ENCODE measurements at regions not wholly inside any gene's neighbourhood (a gene's known extent, or its start where the extent isn't known, plus 50 kb on each side); places are given as distances from the start of the nearest gene placed in this dataset.

DNA sequence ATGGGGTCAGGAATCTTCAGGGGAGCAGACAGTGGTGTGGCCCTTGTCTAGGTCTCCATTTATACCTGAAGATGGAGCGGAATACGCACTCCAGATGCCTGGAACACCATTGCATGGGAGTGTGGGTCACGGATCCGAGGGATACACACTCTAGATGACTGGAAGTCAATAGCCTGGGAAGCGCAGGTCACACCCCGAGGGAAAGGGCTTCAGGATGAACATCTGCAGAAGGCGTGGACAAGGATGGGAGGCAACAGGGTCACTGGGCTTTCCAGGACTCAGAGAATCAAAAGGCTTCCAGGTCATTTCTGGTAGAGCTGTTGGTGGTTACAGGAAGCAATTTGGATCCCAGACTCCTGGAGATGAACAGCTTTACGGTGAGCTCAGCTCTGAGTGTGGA, 382.2 kb upstream of the KLF6 start:
- peaks cover 3% of the 10 kb centered on the region for H3K4me1 Mint-ChIP-seq (ENCODE audit: low read depth)
- peaks cover 5% of the 10 kb centered on the region for H3K36me3 Mint-ChIP-seq (ENCODE audit: low read depth)
- H3K27ac Mint-ChIP-seq (ENCODE audit: unreplicated experiment) = no peak overlapping the region

DNA sequence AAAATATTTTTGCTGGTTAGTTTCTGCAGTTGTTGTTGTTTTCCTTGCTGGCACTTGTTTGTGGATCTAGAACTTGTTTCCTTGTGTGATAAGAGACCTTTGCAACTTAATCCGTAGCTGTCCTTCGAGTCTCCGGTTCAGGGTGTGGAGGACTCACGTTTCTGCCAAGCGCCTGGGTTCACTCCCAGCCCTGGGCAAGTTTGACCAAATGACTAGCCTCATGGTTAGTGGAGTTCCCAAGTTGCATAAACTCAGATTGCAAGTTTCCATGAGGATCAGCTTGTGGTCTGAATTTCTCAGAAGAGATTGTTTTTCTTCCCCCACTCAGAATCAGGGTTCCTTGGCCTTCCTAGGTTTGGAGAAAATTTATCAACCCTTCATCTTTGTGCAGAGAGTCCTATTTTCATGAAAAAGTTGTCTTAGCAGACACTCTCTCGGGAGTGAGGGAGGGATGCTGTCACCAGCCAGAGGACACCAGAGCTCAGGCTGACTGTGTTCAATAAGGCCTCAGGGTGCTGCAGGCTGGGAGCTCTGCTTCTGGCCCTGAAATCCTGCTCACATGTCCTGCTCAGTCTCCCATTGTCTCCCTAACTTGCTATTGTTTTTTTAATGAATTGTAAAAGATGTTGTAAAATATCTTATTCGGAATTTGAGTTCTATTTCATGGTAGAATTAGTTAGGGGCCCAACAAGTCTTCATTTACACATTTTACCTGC, 377.7 kb upstream of the KLF6 start:
- Mint-ChIP-seq H3K4me3 (ENCODE audit: unreplicated experiment) (no peak overlapping the region), H3K27ac (ENCODE audit: unreplicated experiment) (no peak overlapping the region), H3K36me3 (ENCODE audit: low read depth) (no peaks in the 10 kb centered on the region), H3K27me3 (ENCODE audit: low read depth) (no peaks in the 10 kb centered on the region), H3K4me1 (ENCODE audit: low read depth) (peaks cover 3% of the 10 kb centered on the region), H3K9me3 (ENCODE audit: low read depth) (no peaks in the 10 kb centered on the region)
- TF ChIP-seq, protein P1, sequence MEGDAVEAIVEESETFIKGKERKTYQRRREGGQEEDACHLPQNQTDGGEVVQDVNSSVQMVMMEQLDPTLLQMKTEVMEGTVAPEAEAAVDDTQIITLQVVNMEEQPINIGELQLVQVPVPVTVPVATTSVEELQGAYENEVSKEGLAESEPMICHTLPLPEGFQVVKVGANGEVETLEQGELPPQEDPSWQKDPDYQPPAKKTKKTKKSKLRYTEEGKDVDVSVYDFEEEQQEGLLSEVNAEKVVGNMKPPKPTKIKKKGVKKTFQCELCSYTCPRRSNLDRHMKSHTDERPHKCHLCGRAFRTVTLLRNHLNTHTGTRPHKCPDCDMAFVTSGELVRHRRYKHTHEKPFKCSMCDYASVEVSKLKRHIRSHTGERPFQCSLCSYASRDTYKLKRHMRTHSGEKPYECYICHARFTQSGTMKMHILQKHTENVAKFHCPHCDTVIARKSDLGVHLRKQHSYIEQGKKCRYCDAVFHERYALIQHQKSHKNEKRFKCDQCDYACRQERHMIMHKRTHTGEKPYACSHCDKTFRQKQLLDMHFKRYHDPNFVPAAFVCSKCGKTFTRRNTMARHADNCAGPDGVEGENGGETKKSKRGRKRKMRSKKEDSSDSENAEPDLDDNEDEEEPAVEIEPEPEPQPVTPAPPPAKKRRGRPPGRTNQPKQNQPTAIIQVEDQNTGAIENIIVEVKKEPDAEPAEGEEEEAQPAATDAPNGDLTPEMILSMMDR (IDR thresholded peaks at IDR 0.05) = no peak
- DNase-seq (ENCODE audit: low spot score) = no peak

More for the DNA sequence above, 382.2 kb upstream of the KLF6 start:
- TF ChIP-seq, protein P1 (IDR thresholded peaks at IDR 0.05) = no peak
- DNase-seq (ENCODE audit: low spot score) = no peak
- no peaks in the 10 kb centered on the region for H3K27me3 Mint-ChIP-seq (ENCODE audit: low read depth)
- peaks cover 4% of the 10 kb centered on the region for H3K9me3 Mint-ChIP-seq (ENCODE audit: low read depth)
- H3K4me3 Mint-ChIP-seq (ENCODE audit: unreplicated experiment) = no peak overlapping the region

DNA sequence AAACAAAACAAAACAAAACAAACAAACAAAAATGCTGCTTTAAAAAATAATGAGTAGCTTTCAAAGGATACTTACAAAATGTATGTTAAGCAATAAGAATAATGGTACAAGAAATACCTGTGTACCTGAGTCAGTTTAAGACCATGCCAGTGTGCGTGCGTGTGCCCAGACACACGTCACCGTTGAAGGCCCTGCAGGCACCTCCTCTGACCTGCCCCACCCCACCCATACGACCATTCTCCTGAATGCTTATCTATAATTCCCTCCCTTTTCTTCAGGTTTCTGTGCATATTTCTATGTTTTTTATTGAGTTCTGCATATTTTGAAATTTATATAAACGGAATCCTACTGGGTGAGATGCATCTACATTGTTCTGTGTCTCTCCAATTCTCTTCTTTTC, 374.2 kb upstream of the KLF6 start:
- Mint-ChIP-seq H3K4me3 (ENCODE audit: unreplicated experiment) (no peak overlapping the region), H3K27ac (ENCODE audit: unreplicated experiment) (no peak overlapping the region), H3K36me3 (ENCODE audit: low read depth) (no peaks in the 10 kb centered on the region), H3K4me1 (ENCODE audit: low read depth) (peaks cover 3% of the 10 kb centered on the region), H3K9me3 (ENCODE audit: low read depth) (no peaks in the 10 kb centered on the region), H3K27me3 (ENCODE audit: low read depth) (no peaks in the 10 kb centered on the region)
- no peak for DNase-seq (ENCODE audit: low spot score)
- TF ChIP-seq, protein P1 (IDR thresholded peaks at IDR 0.05) = no peak

DNA sequence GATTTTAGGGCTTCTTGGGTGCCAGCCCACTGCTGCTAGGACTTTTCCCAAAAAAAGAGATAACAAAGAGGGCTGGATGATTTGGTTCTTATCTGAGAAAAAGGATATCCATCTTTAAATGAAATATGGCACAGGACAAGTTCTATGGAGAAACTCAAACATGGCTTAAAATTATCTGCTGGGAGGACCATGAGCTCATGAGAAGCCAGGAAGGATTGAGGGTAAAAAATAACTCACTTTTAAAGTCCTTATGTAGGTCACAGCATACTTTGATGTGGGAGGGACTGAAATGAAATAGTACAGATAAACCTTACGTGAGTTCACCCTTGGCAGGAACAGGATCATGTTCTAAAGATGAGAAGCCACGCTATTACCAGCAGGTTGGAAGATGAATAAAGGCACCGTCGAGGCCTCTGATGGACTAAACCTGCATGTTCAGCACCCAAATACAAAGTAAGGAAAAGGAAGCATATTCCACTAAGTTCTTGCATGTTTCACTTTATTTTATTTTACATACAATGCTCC, 369.2 kb upstream of the KLF6 start:
- H3K27ac Mint-ChIP-seq (ENCODE audit: unreplicated experiment) = no peak overlapping the region
- H3K4me3 Mint-ChIP-seq (ENCODE audit: unreplicated experiment) = no peak overlapping the region
- H3K4me1 Mint-ChIP-seq (ENCODE audit: low read depth) = peaks cover 2% of the 10 kb centered on the region
- DNase-seq (ENCODE audit: low spot score) = no peak
- H3K9me3 Mint-ChIP-seq (ENCODE audit: low read depth) = no peaks in the 10 kb centered on the region
- H3K36me3 Mint-ChIP-seq (ENCODE audit: low read depth) = no peaks in the 10 kb centered on the region
- no peaks in the 10 kb centered on the region for H3K27me3 Mint-ChIP-seq (ENCODE audit: low read depth)
- TF ChIP-seq, protein P1 (IDR thresholded peaks at IDR 0.05) = no peak

DNA sequence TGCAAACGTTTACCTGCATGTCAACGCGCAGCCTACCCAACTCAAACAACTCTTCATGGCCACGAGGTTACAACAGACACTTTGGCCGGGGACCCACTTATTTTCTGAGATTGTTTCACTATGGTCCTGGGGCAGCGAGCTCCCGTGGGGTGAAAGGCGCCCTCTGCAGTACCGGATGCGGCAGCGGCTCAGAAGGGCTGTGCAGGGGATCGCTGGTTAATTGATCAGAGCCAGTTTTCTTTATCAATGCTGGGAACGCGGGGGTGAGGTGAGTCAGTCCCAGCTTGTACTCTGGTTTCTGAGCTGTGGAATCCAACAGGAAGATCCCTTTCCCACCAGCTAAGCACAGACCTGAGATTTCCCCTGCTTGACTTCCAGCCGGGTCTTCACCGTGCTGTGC, 366.5 kb upstream of the KLF6 start:
- Mint-ChIP-seq H3K4me3 (ENCODE audit: unreplicated experiment) (no peak overlapping the region), H3K36me3 (ENCODE audit: low read depth) (no peaks in the 10 kb centered on the region), H3K4me1 (ENCODE audit: low read depth) (peaks cover 2% of the 10 kb centered on the region), H3K27ac (ENCODE audit: unreplicated experiment) (no peak overlapping the region), H3K9me3 (ENCODE audit: low read depth) (no peaks in the 10 kb centered on the region), H3K27me3 (ENCODE audit: low read depth) (no peaks in the 10 kb centered on the region)
- DNase-seq (ENCODE audit: low spot score) = no peak
- TF ChIP-seq, protein P1 (IDR thresholded peaks at IDR 0.05) = peak; percentile 22

All from chondrocyte (in vitro differentiated cells).